HEK293 (cell line): ENCODE measurements at regions not wholly inside any gene's neighbourhood (a gene's known extent, or its start where the extent isn't known, plus 50 kb on each side); places are given as distances from the start of the nearest gene placed in this dataset.

ENCODE experiments used
- CTCF ChIA-PET: fragments of 350-600 bp; formaldehyde crosslinking; extraction: SDS; loops from one replicate; lab custom pipeline; 2021; ENCODE audit warnings: antibody characterized with exemption; lab: Yijun Ruan, JAX
- POLR2A ChIA-PET: fragments of 300-600 bp; formaldehyde crosslinking; extraction: SDS; loops from one replicate; lab custom pipeline; 2020; ENCODE audit warnings: antibody characterized with exemption, inconsistent platforms; lab: Yijun Ruan, JAX
- H3K27ac ChIP-seq: fragments of 200-500 bp; sonication (Bioruptor generic); 2 replicates; pipeline ENCODE4 v1.5.1; 2014; ENCODE audit warnings: low read depth, low read length, control low read depth, inconsistent platforms; ENCODE audit errors: extremely low read depth
- H3K36me3 ChIP-seq, 2 experiments: fragments of 200-500 bp in 1 of 2; sonication (Bioruptor generic) in 1 of 2; 1 replicate in 1 of 2; 2 replicates in 1 of 2; pipeline ENCODE4 v1.5.1; 2014 to 2017; ENCODE audit warnings: inconsistent platforms in 2 of 2, low read length in 2 of 2; ENCODE audit not compliant: control insufficient read depth in 2 of 2, insufficient read depth in 1 of 2
- H3K4me1 ChIP-seq: fragments of 200-500 bp; sonication (Bioruptor generic); 2 replicates; pipeline ENCODE4 v1.5.1; 2014; ENCODE audit warnings: mild to moderate bottlenecking, low read length, inconsistent platforms; ENCODE audit not compliant: control insufficient read depth, insufficient read depth
- H3K4me3 ChIP-seq: 2 replicates; pipeline ENCODE4 v1.5.1; 2011; ENCODE audit warnings: low read depth, mild to moderate bottlenecking, control low read depth, low read length, moderate library complexity
- H3K9me3 ChIP-seq: fragments of 200-500 bp; sonication (Bioruptor generic); 2 replicates; pipeline ENCODE4 v1.5.1; 2014; ENCODE audit warnings: low read depth, low read length, inconsistent platforms; ENCODE audit not compliant: control insufficient read depth, insufficient read depth
- GLIS2 ChIP-seq: fragments of 450-650 bp; formaldehyde crosslinking; IDR thresholded peaks from 2 replicates; pipeline ENCODE4 v1.5.1; 2016; ENCODE audit warnings: missing biosample characterization, missing genetic modification characterization
- OVOL3 ChIP-seq: fragments of 450-650 bp; formaldehyde crosslinking; IDR thresholded peaks from 2 replicates; pipeline ENCODE4 v1.5.1; 2016; ENCODE audit warnings: missing biosample characterization, missing genetic modification characterization
- PATZ1 ChIP-seq: fragments of 450-650 bp; formaldehyde crosslinking; IDR thresholded peaks from 2 replicates; pipeline ENCODE4 v1.5.1; 2016; ENCODE audit warnings: missing biosample characterization, missing genetic modification characterization
- REPIN1 ChIP-seq: fragments of 450-650 bp; formaldehyde crosslinking; IDR thresholded peaks from 2 replicates; pipeline ENCODE4 v1.5.1; 2017; ENCODE audit warnings: missing biosample characterization, missing genetic modification characterization, low read depth
- SCRT1 ChIP-seq: fragments of 450-650 bp; formaldehyde crosslinking; IDR thresholded peaks from 2 replicates; pipeline ENCODE4 v1.5.1; 2016; ENCODE audit warnings: missing biosample characterization, missing genetic modification characterization, borderline replicate concordance
- ZBTB17 ChIP-seq: fragments of 450-650 bp; formaldehyde crosslinking; IDR thresholded peaks from 2 replicates; pipeline ENCODE4 v1.5.1; 2016; ENCODE audit warnings: missing biosample characterization, missing genetic modification characterization
- ZFP69B ChIP-seq: fragments of 450-650 bp; formaldehyde crosslinking; IDR thresholded peaks from 2 replicates; pipeline ENCODE4 v1.5.1; 2016; ENCODE audit warnings: missing biosample characterization, missing genetic modification characterization
- ZNF121 ChIP-seq: fragments of 450-650 bp; formaldehyde crosslinking; IDR thresholded peaks from 2 replicates; pipeline ENCODE4 v1.5.1; 2016; ENCODE audit warnings: missing biosample characterization, missing genetic modification characterization
- ZNF133 ChIP-seq: fragments of 450-650 bp; formaldehyde crosslinking; IDR thresholded peaks from 2 replicates; pipeline ENCODE4 v1.5.1; 2016; ENCODE audit warnings: missing biosample characterization, missing genetic modification characterization
- ZNF148 ChIP-seq: fragments of 450-650 bp; formaldehyde crosslinking; IDR thresholded peaks from 2 replicates; pipeline ENCODE4 v1.5.0; 2017; ENCODE audit warnings: missing biosample characterization, missing genetic modification characterization, borderline replicate concordance
- ZNF239 ChIP-seq: fragments of 450-650 bp; formaldehyde crosslinking; IDR thresholded peaks from 2 replicates; pipeline ENCODE4 v1.5.1; 2016; ENCODE audit warnings: missing biosample characterization, missing genetic modification characterization
- ZNF280C ChIP-seq: fragments of 450-650 bp; formaldehyde crosslinking; IDR thresholded peaks from 2 replicates; pipeline ENCODE4 v1.5.1; 2016; ENCODE audit warnings: missing biosample characterization, missing genetic modification characterization
- ZNF416 ChIP-seq: fragments of 450-650 bp; formaldehyde crosslinking; IDR thresholded peaks from 2 replicates; pipeline ENCODE4 v1.5.1; 2016; ENCODE audit warnings: missing biosample characterization, missing genetic modification characterization
- ZNF426 ChIP-seq: fragments of 450-650 bp; formaldehyde crosslinking; IDR thresholded peaks from 2 replicates; pipeline ENCODE4 v1.5.1; 2017; ENCODE audit warnings: missing biosample characterization, missing genetic modification characterization, mild to moderate bottlenecking, inconsistent platforms, moderate library complexity
- ZNF510 ChIP-seq: fragments of 450-650 bp; formaldehyde crosslinking; IDR thresholded peaks from 2 replicates; pipeline ENCODE4 v1.5.1; 2018; ENCODE audit warnings: mild to moderate bottlenecking, missing genetic modification characterization, missing biosample characterization; ENCODE audit not compliant: insufficient replicate concordance
- ZNF555 ChIP-seq: fragments of 450-650 bp; formaldehyde crosslinking; conservative IDR thresholded peaks from 2 replicates; pipeline ENCODE4 v1.5.1; 2017; ENCODE audit warnings: missing biosample characterization, mild to moderate bottlenecking, missing genetic modification characterization, inconsistent platforms
- ZNF626 ChIP-seq: fragments of 450-650 bp; sonication (Bioruptor Pico); formaldehyde crosslinking; IDR thresholded peaks from 2 replicates; pipeline ENCODE4 v1.5.1; 2018; ENCODE audit warnings: missing biosample characterization, missing genetic modification characterization, inconsistent platforms
- ZNF645 ChIP-seq: fragments of 450-650 bp; formaldehyde crosslinking; IDR thresholded peaks from 2 replicates; pipeline ENCODE4; 2016; ENCODE audit warnings: missing biosample characterization, missing genetic modification characterization
- ZNF664 ChIP-seq: fragments of 450-650 bp; formaldehyde crosslinking; IDR thresholded peaks from 2 replicates; pipeline ENCODE4 v1.5.1; 2016; ENCODE audit warnings: missing biosample characterization, missing genetic modification characterization
- ZNF785 ChIP-seq: fragments of 450-650 bp; formaldehyde crosslinking; IDR thresholded peaks from 2 replicates; pipeline ENCODE4 v1.5.1; 2016; ENCODE audit warnings: missing biosample characterization, missing genetic modification characterization
- ZNF792 ChIP-seq: fragments of 450-650 bp; formaldehyde crosslinking; IDR thresholded peaks from 2 replicates; pipeline ENCODE4 v1.5.1; 2016; ENCODE audit warnings: missing biosample characterization, missing genetic modification characterization
- ZSCAN5A ChIP-seq: fragments of 450-650 bp; formaldehyde crosslinking; IDR thresholded peaks from 2 replicates; pipeline ENCODE4 v1.5.1; 2016; ENCODE audit warnings: missing biosample characterization, missing genetic modification characterization

- TF ChIP-seq ZNF792 (tag by site-specific recombination) (no peak), PATZ1 (tag by site-specific recombination) (no peak), ZNF626 (tag by site-specific recombination) (no peak), ZNF121 (tag by site-specific recombination) (no peak), ZNF645 (no peak), ZNF510 (tag by site-specific recombination) (no peak)
- 0 out of 2 replicates have a peak overlapping the region, but pooled peaks have one; percentile 16 for H3K27ac ChIP-seq
- POLR2A ChIA-PET = no interaction called here
- CTCF ChIA-PET = no interaction called here
- no peak overlapping the region for H3K4me3 ChIP-seq
- no peaks in the 10 kb centered on the region for H3K4me1 ChIP-seq
- no peaks in the 10 kb centered on the region for H3K36me3 ChIP-seq
- H3K9me3 ChIP-seq = no peaks in the 10 kb centered on the region; the same call in 1 of the 2 replicates
These were observed 249.5 kb upstream of the TSHZ3 start for GRCh38 chr19:31598730-31599238.

- Histone ChIP-seq H3K36me3 (no peaks in the 10 kb centered on the region), H3K4me1 (no peaks in the 10 kb centered on the region), H3K9me3 (no peaks in the 10 kb centered on the region; the same call in 1 of the 2 replicates), H3K27ac (no peak overlapping the region), H3K4me3 (no peak overlapping the region)
- TF ChIP-seq OVOL3 (tag by site-specific recombination) = no peak
- no peak for TF ChIP-seq ZNF664 (tag by site-specific recombination)
- TF ChIP-seq ZBTB17 = no peak
- no peak for TF ChIP-seq GLIS2 (tag by site-specific recombination)
- TF ChIP-seq ZFP69B (tag by site-specific recombination) = no peak
- no peak for TF ChIP-seq ZNF280C (tag by site-specific recombination)
- no peak for TF ChIP-seq REPIN1 (tag by site-specific recombination)
- no peak for TF ChIP-seq ZNF148 (tag by site-specific recombination)
- TF ChIP-seq ZNF239 (tag by site-specific recombination) = no peak
- no peak for TF ChIP-seq SCRT1 (tag by site-specific recombination)
- TF ChIP-seq ZNF416 (tag by site-specific recombination) = no peak
- no peak for TF ChIP-seq ZNF426 (tag by site-specific recombination)
- TF ChIP-seq ZNF785 = no peak
- no peak for TF ChIP-seq ZNF555
- TF ChIP-seq ZNF133 (tag by site-specific recombination) = no peak
- no peak for TF ChIP-seq ZSCAN5A
- ChIA-PET POLR2A (no interaction called here), CTCF (interaction anchor here (0.6 to 0.7 kb wide), 2 partner anchors 522 to 934 kb away, joined by 3 to 5 read pairs; no protein-coding TSS in a partner anchor)
These were observed 251.6 kb upstream of the TSHZ3 start for GRCh38 chr19:31600731-31601295.
